NT2/D1 (cell line): ENCODE measurements at regions not wholly inside any gene's neighbourhood (a gene's known extent, or its start where the extent isn't known, plus 50 kb on each side); places are given as distances from the start of the nearest gene placed in this dataset.

Source experiments
- YY1 ChIP-seq: IDR thresholded peaks from 2 replicates; pipeline ENCODE4 v1.6.1; 2011; ENCODE audit not compliant: insufficient read length, insufficient read depth
- ZNF274 ChIP-seq: IDR thresholded peaks from 2 replicates; pipeline ENCODE4 v1.6.1; 2011; ENCODE audit warnings: mild to moderate bottlenecking, low read depth, low read length

DNA sequence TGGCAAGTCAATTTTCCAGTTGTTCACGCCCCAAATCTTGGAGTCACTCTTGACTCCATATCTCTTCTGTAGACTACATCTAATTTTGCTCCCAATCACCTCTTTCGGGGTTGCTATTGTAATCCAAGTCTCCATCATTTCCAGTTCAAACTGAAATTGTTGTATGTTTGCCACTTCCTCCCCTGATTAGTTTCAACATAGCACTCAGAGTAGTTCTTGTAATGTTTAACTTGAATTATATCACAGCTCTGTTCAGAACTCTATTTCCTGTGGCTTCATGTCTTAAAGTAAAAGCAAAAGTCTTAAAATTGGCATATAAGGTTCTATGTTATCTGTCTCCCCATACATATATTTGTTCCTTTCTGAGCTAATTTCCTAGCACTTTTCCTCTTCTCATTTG, 348.5 kb upstream of the RIOK2 start:
- TF ChIP-seq ZNF274, result no peak
- TF ChIP-seq YY1, result no peak
